NCI-H128 (cell line): ENCODE measurements at regions not wholly inside any gene's neighbourhood (a gene's known extent, or its start where the extent isn't known, plus 50 kb on each side); places are given as distances from the start of the nearest gene placed in this dataset.

Experiments
- DNase-seq: peaks from one replicate; lab custom pipeline; 2025; ENCODE audit not compliant: unreplicated experiment; lab: John Stamatoyannopoulos, UW

- DNase-seq: peak; percentile 25
These were observed 445.9 kb downstream of the MCTP2 start for GRCh38 chr15:94677202-94677790.

- no peak for DNase-seq
These were observed 450.8 kb downstream of the MCTP2 start for GRCh38 chr15:94682171-94682570.

- DNase-seq: no peak
These were observed 452.5 kb downstream of the MCTP2 start for GRCh38 chr15:94683902-94684301.

DNA sequence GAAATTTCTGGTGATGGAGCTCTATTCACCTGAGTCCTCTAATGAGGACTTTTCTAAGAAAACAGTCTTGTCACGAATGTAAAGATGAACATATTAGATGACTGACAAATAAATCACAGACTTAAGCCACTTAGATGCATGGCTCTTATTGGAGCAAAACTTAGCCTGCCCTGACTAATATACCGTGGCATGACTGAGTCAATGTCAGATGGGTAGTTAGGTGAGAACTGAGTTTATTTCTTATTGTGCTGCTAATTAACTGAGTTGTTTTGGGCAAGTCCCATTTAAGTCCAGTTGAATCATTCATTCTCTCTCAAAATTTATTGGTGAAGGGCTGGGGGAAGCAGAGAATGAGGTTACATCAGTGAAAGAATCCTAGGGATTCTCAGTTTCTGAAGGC, 459.8 kb downstream of the MCTP2 start:
- no peak for DNase-seq

DNA sequence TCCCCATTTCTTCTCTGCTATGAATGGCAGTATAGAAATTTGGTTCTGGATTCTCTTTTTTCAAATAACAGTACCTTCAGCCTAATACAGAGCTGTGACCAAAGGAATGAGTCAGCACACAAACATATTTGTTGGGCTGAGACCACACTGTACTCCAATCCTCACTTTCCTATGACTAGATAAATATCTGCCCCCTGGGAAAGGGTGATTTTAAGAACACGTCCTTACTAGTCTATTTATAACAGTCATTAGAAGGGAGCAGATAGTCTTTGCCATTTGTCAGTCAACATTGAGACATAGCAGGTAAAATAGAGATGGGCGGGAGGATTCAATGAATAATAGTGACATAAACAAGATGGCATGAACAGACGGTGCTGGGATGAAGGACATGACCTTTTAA, 461.3 kb downstream of the MCTP2 start:
- DNase-seq: no peak

DNA sequence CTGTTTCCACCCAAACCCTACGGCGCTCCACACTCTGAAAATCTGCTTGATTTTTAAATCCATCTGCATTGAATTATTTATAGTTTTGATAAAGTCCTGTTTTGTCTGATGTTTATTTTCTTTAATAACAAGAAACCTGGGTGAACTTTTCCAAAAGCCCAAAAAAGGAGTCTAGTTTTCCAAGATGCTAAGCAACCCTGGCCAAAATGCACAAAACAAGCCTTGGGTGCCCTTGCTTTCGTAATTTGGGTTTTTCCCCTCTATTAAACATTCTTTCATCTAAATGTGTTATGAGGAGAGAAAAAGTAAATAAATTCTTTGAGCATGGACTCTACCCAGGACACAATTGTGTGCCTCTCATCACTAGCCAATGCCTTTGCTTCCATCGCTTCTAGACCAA, 468.9 kb downstream of the MCTP2 start:
- no peak for DNase-seq

- no peak for DNase-seq
These were observed 470.1 kb downstream of the MCTP2 start for GRCh38 chr15:94701281-94701985.

- no peak for DNase-seq
These were observed 472.2 kb downstream of the MCTP2 start for GRCh38 chr15:94703596-94703995.

DNA sequence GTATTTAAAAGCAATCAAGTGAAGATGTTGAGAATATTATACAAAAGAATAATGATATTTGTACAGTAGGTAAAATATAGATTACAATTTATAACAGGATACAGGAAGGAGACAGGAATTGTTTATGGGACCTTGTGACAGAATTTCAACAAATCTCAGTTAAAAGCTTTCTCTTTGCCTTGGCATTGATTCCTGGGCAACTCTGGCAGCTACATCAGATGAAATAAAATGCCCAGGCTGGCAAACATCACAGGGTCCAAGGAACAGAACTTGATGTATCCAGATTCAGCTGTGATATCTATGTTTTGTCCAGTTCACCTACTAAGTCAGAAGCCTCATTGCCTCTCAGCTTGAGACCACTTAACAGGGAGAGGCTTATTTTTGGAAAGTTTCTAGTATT, 473.1 kb downstream of the MCTP2 start:
- no peak for DNase-seq

DNA sequence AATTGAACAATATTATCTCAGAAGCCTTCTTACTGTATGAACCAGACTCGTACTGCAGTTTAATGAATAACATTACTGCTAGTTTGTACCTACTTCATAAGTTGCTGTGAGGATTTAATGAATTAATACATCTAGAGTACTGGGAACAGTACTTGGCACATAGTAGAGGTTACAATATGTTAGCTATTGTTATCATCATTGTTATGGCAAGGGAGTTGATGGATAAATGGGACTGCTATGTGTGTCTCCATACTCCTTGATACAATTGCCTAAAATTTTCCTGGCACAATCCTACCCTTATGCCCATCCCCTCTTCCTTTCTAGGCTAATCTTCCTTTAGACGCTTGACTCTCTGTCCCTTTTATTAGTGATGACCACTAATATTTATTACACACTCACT, 473.6 kb downstream of the MCTP2 start:
- no peak for DNase-seq

DNA sequence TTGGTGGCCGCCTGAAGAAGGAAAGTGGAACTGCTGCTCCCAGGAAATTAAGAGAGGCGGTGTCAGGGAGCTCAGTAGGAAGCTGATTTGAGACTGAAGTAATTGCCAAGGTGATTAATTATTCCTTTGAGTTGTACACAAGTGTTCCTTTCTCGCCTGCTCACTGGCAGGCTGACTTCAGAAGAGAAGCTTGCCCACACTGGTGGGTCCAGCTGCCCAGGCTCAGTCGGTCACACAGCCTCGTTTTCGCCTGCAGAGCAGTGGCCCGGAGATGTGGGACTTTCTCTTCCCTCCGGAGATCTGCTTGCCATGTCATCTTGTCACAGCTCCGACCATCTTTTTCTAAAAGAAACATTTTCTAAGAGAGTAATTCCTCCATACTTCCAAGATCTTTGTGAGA, 478.0 kb downstream of the MCTP2 start:
- no peak for DNase-seq

DNA sequence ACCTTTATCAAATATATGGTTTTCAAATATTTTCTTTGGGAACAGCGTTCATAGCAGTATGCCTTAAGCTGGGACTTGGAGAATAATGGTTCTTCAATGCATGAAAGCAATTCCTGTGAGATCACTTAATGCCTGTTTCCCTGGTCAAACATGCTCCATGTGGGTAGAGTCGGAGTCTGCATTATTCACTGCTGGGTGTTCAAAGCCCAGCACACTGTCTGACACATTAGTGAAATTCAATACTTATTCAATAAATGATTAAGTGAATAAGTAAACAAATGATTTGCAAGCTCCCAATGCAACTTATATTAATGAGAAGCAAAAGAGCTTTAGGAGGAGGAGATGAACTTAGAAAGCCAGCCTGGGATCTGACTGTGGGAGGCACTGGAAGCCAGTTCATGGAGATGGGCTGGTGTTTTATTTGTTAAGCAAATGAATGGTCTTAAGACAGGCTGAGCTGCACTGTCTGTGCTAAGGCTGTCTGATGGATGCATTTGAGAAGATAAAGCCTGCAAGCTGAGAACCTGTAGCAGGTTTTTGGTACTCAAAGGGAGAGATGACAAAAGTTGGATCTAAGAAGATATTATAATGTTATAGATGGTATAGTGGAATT, 490.8 kb downstream of the MCTP2 start:
- DNase-seq: no peak

DNA sequence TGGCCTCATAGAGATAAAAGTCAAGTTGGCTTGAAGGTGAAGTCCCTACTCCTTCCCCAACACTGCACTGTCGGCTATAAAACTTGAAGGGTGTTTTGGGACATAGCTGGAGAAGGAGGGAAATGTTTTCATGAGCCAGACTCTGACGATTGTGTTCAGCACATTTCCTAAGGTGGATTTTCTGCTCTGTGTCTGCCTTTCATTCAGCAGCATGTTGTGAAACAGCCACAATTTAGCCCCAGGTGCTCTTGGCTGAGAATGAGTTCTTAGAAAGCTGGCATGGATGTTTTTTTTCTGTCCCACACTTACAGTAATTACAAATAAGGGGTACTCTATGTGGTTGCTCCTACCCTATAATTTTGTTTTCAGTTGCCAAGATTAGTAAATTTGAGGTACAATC, 492.4 kb downstream of the MCTP2 start:
- DNase-seq: no peak

- no peak for DNase-seq
These were observed 499.9 kb downstream of the MCTP2 start for GRCh38 chr15:94731286-94731685.

DNA sequence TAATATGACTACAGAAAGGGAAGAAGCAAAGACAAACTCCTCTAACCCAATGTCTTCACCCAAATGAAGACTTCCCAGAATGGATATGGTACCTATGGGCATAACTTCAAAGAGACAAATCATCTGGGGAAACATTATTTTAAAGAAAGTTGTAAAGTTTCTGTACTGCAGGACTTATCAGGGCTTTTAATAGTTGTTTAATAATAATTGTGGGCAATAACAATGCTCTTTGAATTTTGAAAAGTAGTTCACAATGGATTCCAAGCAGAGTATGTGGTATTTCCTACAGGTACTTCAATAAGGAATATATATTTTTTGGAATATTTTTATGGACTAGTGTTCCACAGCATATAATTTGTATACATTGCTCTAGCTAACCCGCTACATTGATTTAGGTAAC, 503.1 kb downstream of the MCTP2 start:
- DNase-seq: no peak

GRCh38 chr15:94736236-94736635, 504.9 kb downstream of the MCTP2 start:
- no peak for DNase-seq

GRCh38 chr15:94739639-94740038, 508.3 kb downstream of the MCTP2 start:
- DNase-seq: no peak

GRCh38 chr15:94740469-94740868, 509.1 kb downstream of the MCTP2 start:
- DNase-seq: no peak

DNA sequence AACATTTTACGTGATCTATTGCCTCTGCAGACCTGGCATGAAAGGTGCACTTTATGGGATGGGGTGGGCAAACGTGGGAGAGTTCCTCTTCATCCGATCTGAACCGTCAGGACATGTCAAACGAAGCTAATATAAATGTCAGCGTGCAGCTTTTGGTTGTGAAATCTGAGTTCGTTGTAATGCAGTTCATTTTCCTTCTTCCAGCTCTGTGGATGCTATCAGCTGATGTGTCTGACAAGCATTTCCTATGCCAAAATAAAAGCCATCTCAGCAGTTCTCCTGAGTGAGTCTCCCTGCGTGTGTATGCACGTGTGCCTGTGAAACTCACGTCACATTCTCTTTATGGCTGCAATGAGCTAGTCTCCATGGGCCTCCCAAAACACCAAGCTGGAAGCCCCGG, 512.3 kb downstream of the MCTP2 start:
- DNase-seq: no peak

DNA sequence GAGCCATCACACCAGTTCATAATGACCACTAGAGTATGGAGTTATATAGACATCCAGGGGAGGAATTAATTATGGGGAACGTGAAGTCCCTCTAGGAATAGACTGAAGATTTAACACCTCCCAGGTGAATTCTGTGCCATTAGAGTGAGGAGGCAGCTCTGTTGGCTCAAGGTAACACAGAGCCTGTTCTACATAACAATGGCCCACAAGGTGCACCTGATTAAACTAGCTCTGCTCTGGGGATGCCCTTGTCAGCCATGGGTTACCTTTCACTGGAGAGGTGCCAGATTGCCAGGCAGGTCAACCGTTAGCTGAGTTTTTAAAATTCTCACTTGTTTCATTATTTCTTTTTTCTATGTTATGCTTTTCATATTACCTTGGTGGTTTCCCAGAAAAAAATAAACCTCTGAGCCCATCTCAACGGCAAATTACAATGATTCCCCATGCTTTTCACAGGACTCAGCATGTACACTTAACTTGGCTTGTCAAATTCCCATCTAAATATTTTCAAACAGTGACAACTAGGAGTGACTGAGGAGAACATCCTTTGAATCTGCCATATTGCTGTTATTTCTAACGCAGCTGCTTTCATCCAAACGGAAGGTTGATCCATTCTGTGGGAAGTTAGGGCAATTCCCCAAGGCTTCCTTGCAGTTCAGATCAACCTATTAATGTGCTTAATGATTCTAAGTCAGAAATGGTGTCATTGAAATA, 512.9 kb downstream of the MCTP2 start:
- DNase-seq: no peak

DNA sequence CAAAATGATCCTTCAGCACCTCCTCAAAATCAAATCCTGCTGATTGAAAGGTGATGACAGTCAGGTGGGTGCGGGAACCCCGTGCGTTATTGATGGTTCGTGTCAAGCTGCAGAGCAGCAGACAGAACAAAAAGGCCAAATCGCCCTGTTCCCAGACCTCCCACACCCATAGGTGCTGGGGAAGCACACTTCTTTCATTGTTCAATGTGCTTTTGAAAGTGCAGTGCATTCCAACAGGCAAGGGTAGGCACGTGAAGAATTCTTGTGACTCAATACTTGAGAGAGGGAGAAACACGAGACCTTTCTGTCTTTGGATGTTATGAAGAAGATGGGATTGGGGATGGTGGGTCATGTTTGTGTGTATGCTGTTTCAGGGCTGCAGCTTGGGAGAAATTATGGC, 514.0 kb downstream of the MCTP2 start:
- no peak for DNase-seq

GRCh38 chr15:94747510-94747909, 516.1 kb downstream of the MCTP2 start:
- no peak for DNase-seq
